ENCODE measurements at regions not wholly inside any gene's neighbourhood (a gene's known extent, or its start where the extent isn't known, plus 50 kb on each side); places are given as distances from the start of the nearest gene placed in this dataset.

- TF ChIP-seq ZBTB11 (tag by site-specific recombination; conservative IDR thresholded peaks at IDR 0.05; ENCODE audit: low read depth) (no peak), FEZF1 (tag by site-specific recombination; IDR thresholded peaks at IDR 0.05) (no peak), ZNF645 (tag by site-specific recombination; IDR thresholded peaks at IDR 0.05) (no peak)
These were observed 250.7 kb downstream of the VAPA start (continued) for GRCh38 chr18:10164271-10165071.

- peaks cover 12% of the 10 kb centered on the region for H3K4me1 ChIP-seq (ENCODE audit: control insufficient read depth, insufficient read depth, low read length)
These were observed 252.5 kb downstream of the VAPA start for GRCh38 chr18:10166164-10166807.

More at GRCh38 chr18:10166164-10166807, 252.5 kb downstream of the VAPA start:
- H3K27ac ChIP-seq (ENCODE audit: extremely low read depth, low read depth, low read length), result no peak overlapping the region
- no peaks in the 10 kb centered on the region for H3K36me3 ChIP-seq (ENCODE audit: control insufficient read depth in 2 of 2, insufficient read depth in 1 of 2, low read length in 2 of 2)
- no peak overlapping the region for H3K4me3 ChIP-seq (ENCODE audit: low read depth, low read length)
- no peak for TF ChIP-seq SCRT2 (tag by site-specific recombination; IDR thresholded peaks at IDR 0.05)
- TF ChIP-seq TSHZ1 (tag by site-specific recombination; IDR thresholded peaks at IDR 0.05; ENCODE audit: borderline replicate concordance), result no peak
- TF ChIP-seq SP3 (tag by site-specific recombination; IDR thresholded peaks at IDR 0.05), result no peak
- TF ChIP-seq ZBTB21 (tag by site-specific recombination; IDR thresholded peaks at IDR 0.05), result no peak
- TF ChIP-seq ZNF169 (tag by site-specific recombination; IDR thresholded peaks at IDR 0.05), result no peak
- TF ChIP-seq ZNF510 (tag by site-specific recombination; IDR thresholded peaks at IDR 0.05; ENCODE audit: insufficient replicate concordance), result no peak
- TF ChIP-seq FEZF1 (tag by site-specific recombination; IDR thresholded peaks at IDR 0.05), result no peak
- TF ChIP-seq REST (tag by site-specific recombination; IDR thresholded peaks at IDR 0.05), result no peak
- TF ChIP-seq ZNF302 (tag by site-specific recombination; IDR thresholded peaks at IDR 0.05; ENCODE audit: low read depth), result no peak
- TF ChIP-seq IKZF3 (tag by site-specific recombination; IDR thresholded peaks at IDR 0.05), result no peak
- TF ChIP-seq ZNF292 (tag by site-specific recombination; IDR thresholded peaks at IDR 0.05; ENCODE audit: borderline replicate concordance, low read depth), result no peak
- no peak for TF ChIP-seq ZNF561 (tag by site-specific recombination; IDR thresholded peaks at IDR 0.05; ENCODE audit: borderline replicate concordance)
- ChIA-PET POLR2A (interaction anchor here (0.5 kb wide), 1 partner anchor 14 kb away, joined by 5 read pairs; no protein-coding TSS in a partner anchor), CTCF (interaction anchor here (0.7 kb wide), 1 partner anchor 26 kb away, joined by 6 read pairs; no protein-coding TSS in a partner anchor)
- no peaks in the 10 kb centered on the region for H3K9me3 ChIP-seq (ENCODE audit: control insufficient read depth, insufficient read depth, low read depth, low read length)
